Prostate gland (tissue), 2 donors: ENCODE measurements at regions not wholly inside any gene's neighbourhood (a gene's known extent, or its start where the extent isn't known, plus 50 kb on each side); places are given as distances from the start of the nearest gene placed in this dataset.

ENCODE experiments used
- POLR2A ChIP-seq: fragments of 450-650 bp; IDR thresholded peaks from one replicate; pipeline ENCODE4 v1.6.1; 2016; ENCODE audit warnings: antibody characterized with exemption, mild to moderate bottlenecking
- POLR2AphosphoS5 ChIP-seq: sonication (generic); formaldehyde crosslinking; IDR thresholded peaks from one replicate; pipeline ENCODE4 v1.6.1; 2017; ENCODE audit warnings: antibody characterized with exemption
- TF ChIP-seq, protein P1 (sequence below), 4 experiments: fragments of 200-600 bp in 2 of 4; fragments of 450-650 bp in 2 of 4; sonication (generic) in 2 of 4; IDR thresholded peaks; 1 replicate in 3 of 4; 2 replicates in 1 of 4; pipeline ENCODE4 v1.5.1; 2016 to 2019; ENCODE audit warnings: antibody characterized with exemption in 4 of 4, mild to moderate bottlenecking in 2 of 4, moderate library complexity in 2 of 4

DNA sequence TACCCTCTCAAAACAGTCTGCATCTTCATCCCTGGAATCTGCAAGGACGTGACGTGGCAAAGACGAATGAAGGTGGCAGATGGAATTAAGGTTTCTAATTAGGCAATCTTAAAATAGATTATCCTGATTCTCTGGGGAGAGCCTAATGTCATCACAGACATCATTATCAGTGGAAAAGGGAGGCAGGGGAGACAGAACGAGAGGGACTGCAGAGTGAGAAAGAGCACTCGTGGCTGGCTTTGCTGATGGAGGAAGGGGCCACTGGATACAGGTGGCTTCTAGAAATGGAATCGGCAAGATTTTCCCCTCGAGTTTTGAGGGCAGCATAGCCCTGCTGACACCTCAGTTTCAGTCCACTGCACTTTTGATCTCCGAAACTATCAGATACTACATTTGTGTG lies 110.6 kb downstream of the ASMT start:
- TF ChIP-seq POLR2AphosphoS5 (no peak), POLR2A (no peak)
- TF ChIP-seq, protein P1, sequence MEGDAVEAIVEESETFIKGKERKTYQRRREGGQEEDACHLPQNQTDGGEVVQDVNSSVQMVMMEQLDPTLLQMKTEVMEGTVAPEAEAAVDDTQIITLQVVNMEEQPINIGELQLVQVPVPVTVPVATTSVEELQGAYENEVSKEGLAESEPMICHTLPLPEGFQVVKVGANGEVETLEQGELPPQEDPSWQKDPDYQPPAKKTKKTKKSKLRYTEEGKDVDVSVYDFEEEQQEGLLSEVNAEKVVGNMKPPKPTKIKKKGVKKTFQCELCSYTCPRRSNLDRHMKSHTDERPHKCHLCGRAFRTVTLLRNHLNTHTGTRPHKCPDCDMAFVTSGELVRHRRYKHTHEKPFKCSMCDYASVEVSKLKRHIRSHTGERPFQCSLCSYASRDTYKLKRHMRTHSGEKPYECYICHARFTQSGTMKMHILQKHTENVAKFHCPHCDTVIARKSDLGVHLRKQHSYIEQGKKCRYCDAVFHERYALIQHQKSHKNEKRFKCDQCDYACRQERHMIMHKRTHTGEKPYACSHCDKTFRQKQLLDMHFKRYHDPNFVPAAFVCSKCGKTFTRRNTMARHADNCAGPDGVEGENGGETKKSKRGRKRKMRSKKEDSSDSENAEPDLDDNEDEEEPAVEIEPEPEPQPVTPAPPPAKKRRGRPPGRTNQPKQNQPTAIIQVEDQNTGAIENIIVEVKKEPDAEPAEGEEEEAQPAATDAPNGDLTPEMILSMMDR (IDR thresholded peaks at IDR 0.05), result no peak
